GM18508 (cell line): ENCODE measurements at regions not wholly inside any gene's neighbourhood (a gene's known extent, or its start where the extent isn't known, plus 50 kb on each side); places are given as distances from the start of the nearest gene placed in this dataset.

Experiments used
- ATAC-seq: cut with Tn5 transposase; IDR thresholded peaks from one replicate; pipeline ENCODE4 v1.9.1; 2021; ENCODE audit warnings: moderate number of reproducible peaks; ENCODE audit not compliant: insufficient read depth, unreplicated experiment

DNA sequence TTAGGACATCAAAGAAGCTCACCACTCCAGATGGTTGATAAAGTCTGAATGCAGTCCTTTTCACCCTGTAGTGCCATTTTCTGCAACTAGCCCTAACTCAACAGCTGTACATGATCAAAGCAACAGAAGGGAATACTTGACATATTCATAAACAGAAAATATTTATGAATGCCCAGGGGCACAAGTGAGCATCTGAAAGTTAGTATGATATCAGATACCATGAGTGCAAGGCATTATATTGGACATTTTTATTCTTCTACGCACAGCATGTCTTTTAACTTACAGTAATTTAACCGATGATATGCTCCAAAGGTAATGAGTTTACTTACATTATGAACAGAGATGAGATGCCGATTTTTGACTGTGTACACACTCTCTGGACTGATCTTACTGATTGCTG is 142.0 kb downstream of the MCHR2 start:
- no peak for ATAC-seq

DNA sequence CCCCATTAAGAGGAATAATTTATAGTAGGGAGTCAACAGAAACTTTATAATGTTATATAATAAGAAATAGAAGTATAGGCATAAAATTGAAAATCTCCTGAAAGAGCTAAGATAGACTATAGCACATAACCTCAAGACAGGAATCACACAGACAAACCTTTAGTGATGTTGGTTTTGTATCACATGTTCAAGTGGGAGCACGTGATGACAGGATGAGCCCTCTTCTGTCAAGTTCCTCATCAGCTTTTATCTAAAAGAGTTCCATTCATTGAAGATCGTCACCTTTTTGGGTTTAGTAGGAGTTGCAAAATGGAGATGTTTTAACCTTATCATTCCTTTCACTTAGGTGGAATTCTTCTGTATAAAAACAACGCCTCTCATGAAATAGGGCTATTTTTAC is 127.0 kb downstream of the MCHR2 start:
- ATAC-seq: no peak

DNA sequence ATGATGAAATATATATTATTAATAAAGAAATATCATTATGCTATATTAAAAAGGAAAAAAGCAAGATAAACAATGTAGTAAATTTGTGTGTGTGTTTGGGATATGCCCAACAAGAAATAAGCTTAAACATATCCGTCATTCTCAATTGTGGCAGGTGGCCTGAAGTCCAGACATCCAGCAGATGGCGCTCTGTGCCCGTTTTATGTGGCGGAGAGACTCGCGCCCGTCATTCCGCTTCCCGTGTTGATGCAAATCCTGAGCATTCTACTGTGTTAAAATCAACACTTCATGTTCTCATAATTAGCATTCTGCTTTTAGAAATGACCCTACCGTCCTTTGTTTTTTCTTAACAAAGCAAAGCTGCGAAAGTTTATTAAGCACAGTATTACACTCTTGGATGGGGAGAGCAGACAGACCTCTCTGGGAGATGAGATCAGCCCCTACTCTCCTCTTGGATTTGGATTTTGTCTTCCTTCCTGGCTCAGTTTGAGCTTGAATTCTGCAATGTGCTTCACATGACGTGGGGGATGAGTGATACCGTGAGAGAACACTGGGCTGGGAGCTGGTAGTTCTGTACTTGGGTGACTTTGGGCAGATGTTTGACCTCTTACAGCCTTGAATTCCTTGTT is 125.8 kb downstream of the MCHR2 start:
- ATAC-seq: peak; percentile 74
